ENCODE measurements at regions not wholly inside any gene's neighbourhood (a gene's known extent, or its start where the extent isn't known, plus 50 kb on each side); places are given as distances from the start of the nearest gene placed in this dataset.

DNA sequence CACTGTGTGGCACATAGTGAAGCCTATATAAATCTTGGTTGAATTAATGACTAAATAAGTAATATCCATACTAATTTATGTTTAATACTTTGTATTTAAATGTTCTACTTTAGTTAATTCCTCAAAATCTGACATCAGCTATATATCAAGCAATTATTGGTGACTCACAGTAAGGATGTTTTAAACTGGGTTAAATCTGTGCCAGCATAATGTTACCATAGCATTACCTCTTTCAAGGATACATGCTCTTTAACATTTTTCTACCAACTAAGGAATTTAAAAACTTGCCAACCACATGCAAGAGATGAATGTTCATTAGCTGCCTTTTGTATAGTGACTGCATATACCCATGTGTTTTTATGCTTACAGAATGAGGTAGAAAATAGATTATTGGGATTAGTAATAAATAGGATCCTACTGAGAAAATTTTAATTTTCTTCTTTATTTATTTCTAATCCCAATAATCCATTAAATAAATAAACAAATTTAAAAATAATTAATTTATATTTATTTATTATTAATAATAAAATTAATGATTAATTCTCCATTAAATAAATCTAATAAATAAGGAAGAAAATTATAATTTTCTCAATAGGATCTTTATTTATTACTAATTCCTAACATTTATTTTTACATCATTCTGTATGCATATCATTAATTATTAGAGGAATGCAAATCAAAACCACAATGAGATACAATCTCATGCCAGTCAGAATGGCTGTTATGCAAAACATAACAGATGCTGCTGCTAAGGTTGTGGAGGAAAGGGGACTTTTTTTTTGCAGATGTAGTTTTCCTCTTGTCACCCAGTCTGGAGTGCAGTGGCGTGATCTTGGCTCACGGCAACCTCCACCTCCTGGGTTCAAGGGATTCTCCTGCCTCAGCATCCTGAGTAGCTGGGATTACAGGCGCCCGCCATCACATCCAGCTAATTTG lies 410.7 kb upstream of the DSEL start:
- no peaks in the 10 kb centered on the region for H3K27me3 ChIP-seq (ENCODE audit: control insufficient read depth, insufficient read depth, low read length)
- DNase-seq (ENCODE audit: low read depth): no peak
- TF ChIP-seq CTCF (IDR thresholded peaks at IDR 0.05; ENCODE audit: insufficient read depth, low read depth, low read length): no peak
- H3K4me3 ChIP-seq (ENCODE audit: low read depth, low read length): no peak overlapping the region
- CTCF ChIA-PET: no interaction called here
- H3K36me3 ChIP-seq (ENCODE audit: control insufficient read depth, insufficient read depth, low read length): no peaks in the 10 kb centered on the region
- POLR2A ChIA-PET: interaction anchor here (0.5 kb wide), 1 partner anchor 655 kb away, joined by 7 read pairs; no protein-coding TSS in a partner anchor

GRCh38 chr18:67924656-67925055 lies 408.1 kb upstream of the DSEL start:
- no peaks in the 10 kb centered on the region for H3K27me3 ChIP-seq (ENCODE audit: control insufficient read depth, insufficient read depth, low read length)
- no peak for DNase-seq (ENCODE audit: low read depth)
- no peak overlapping the region for H3K4me3 ChIP-seq (ENCODE audit: low read depth, low read length)
- no peak for TF ChIP-seq CTCF (IDR thresholded peaks at IDR 0.05; ENCODE audit: insufficient read depth, low read depth, low read length)
- POLR2A ChIA-PET: no interaction called here
- CTCF ChIA-PET: no interaction called here
- no peaks in the 10 kb centered on the region for H3K36me3 ChIP-seq (ENCODE audit: control insufficient read depth, insufficient read depth, low read length)

GRCh38 chr18:67919316-67919715 lies 402.8 kb upstream of the DSEL start:
- H3K4me3 ChIP-seq (ENCODE audit: low read depth, low read length): no peak overlapping the region
- no peaks in the 10 kb centered on the region for H3K27me3 ChIP-seq (ENCODE audit: control insufficient read depth, insufficient read depth, low read length)
- ChIA-PET CTCF (no interaction called here), POLR2A (no interaction called here)
- no peak for TF ChIP-seq CTCF (IDR thresholded peaks at IDR 0.05; ENCODE audit: insufficient read depth, low read depth, low read length)
- DNase-seq (ENCODE audit: low read depth): no peak
- no peaks in the 10 kb centered on the region for H3K36me3 ChIP-seq (ENCODE audit: control insufficient read depth, insufficient read depth, low read length)

DNA sequence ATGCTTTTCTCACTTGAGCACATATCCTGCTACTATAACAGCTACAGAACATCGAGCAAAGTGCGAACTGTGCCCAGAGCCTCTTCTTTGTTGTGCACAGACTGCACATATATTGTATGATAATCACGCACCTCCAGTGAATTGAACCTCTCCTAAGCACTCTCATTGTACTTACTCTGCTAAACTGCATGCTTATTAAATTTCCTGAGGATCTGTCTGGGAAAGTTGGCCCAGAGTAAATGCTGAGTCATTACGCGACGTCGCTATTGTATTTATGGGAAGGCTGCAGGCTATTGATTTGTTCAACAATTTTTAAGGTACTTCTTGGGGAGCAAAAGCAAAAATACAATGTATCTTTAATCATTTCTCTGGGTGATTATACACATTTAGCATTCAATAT lies 399.6 kb upstream of the DSEL start:
- POLR2A ChIA-PET: no interaction called here
- TF ChIP-seq CTCF (IDR thresholded peaks at IDR 0.05; ENCODE audit: insufficient read depth, low read depth, low read length): no peak
- CTCF ChIA-PET: no interaction called here
- Histone ChIP-seq H3K27me3 (ENCODE audit: control insufficient read depth, insufficient read depth, low read length) (no peaks in the 10 kb centered on the region), H3K36me3 (ENCODE audit: control insufficient read depth, insufficient read depth, low read length) (no peaks in the 10 kb centered on the region), H3K4me3 (ENCODE audit: low read depth, low read length) (no peak overlapping the region)
- no peak for DNase-seq (ENCODE audit: low read depth)

DNA sequence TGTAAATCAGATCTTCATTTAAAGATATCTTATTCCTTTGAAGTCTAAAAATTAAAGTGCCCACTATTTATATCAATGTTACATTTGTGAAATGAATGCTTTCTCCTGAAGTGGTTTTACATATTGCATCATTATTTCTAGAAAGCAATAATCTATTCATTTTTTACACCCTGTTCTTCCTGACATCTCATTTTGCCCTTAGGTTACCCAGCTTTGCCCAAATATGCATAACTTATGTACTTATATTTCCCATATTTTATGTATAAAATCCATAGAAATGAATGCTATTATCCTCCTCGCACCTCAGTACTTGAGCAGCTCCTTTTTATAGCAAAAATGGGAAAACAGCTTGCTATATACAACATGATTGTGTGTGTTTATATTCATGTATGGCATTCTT lies 396.5 kb upstream of the DSEL start:
- H3K36me3 ChIP-seq (ENCODE audit: control insufficient read depth, insufficient read depth, low read length): no peaks in the 10 kb centered on the region
- H3K27me3 ChIP-seq (ENCODE audit: control insufficient read depth, insufficient read depth, low read length): no peaks in the 10 kb centered on the region
- ChIA-PET CTCF (no interaction called here), POLR2A (no interaction called here)
- TF ChIP-seq CTCF (IDR thresholded peaks at IDR 0.05; ENCODE audit: insufficient read depth, low read depth, low read length): no peak
- no peak overlapping the region for H3K4me3 ChIP-seq (ENCODE audit: low read depth, low read length)
- DNase-seq (ENCODE audit: low read depth): no peak
